Neuronal stem cell (in vitro differentiated cells): ENCODE measurements at regions not wholly inside any gene's neighbourhood (a gene's known extent, or its start where the extent isn't known, plus 50 kb on each side); places are given as distances from the start of the nearest gene placed in this dataset.

ENCODE experiments used
- DNase-seq: peaks from one replicate; pipeline ENCODE4 v3.0.0-alpha.2; 2013; ENCODE audit warnings: low spot score
- H2AFZ ChIP-seq: one replicate; pipeline ENCODE4 v1.6.1; 2013; ENCODE audit warnings: mild to moderate bottlenecking, low read length, inconsistent platforms
- H2AK5ac ChIP-seq: 2 replicates; pipeline ENCODE4 v1.6.1; 2013; ENCODE audit warnings: low read depth, mild to moderate bottlenecking, inconsistent platforms, low read length, moderate library complexity, mixed read lengths
- H2BK120ac ChIP-seq: 2 replicates; pipeline ENCODE4 v1.6.1; 2013; ENCODE audit warnings: low read depth, mild to moderate bottlenecking, inconsistent platforms, low read length, moderate library complexity, mixed read lengths
- H2BK12ac ChIP-seq: one replicate; pipeline ENCODE4 v1.6.1; 2013; ENCODE audit warnings: low read length, inconsistent platforms
- H2BK15ac ChIP-seq: 2 replicates; pipeline ENCODE4 v1.6.1; 2013; ENCODE audit warnings: mild to moderate bottlenecking, low read length, inconsistent platforms, mixed read lengths
- H2BK5ac ChIP-seq: one replicate; pipeline ENCODE4 v1.6.1; 2013; ENCODE audit warnings: inconsistent platforms, mild to moderate bottlenecking, low read length, moderate library complexity
- H3K14ac ChIP-seq: one replicate; pipeline ENCODE4 v1.6.1; 2013; ENCODE audit warnings: low read length, inconsistent platforms
- H3K18ac ChIP-seq: 2 replicates; pipeline ENCODE4 v1.6.1; 2013; ENCODE audit warnings: low read length, inconsistent platforms
- H3K23ac ChIP-seq: 2 replicates; pipeline ENCODE4 v1.6.1; 2013; ENCODE audit warnings: low read depth, mild to moderate bottlenecking, mixed read lengths, low read length, inconsistent platforms; ENCODE audit not compliant: poor library complexity
- H3K27ac ChIP-seq: replicated peaks from 3 replicates; pipeline ENCODE4 v1.5.1; 2013; ENCODE audit warnings: low read length, inconsistent platforms
- H3K27me3 ChIP-seq, 3 experiments: 2 replicates each; pipeline ENCODE4 v1.6.1; 2013; ENCODE audit warnings: low read length in 3 of 3, mild to moderate bottlenecking in 2 of 3, inconsistent platforms in 1 of 3, low read depth in 1 of 3, mixed read lengths in 1 of 3, moderate library complexity in 1 of 3; ENCODE audit not compliant: control insufficient read depth in 3 of 3, insufficient read depth in 3 of 3
- H3K36me3 ChIP-seq, 2 donors: replicated peaks in 1 of 2; 2 replicates each; pipeline ENCODE4 v1.6.1; 2013; ENCODE audit warnings: low read length in 2 of 2; ENCODE audit not compliant: control insufficient read depth in 2 of 2, insufficient read depth in 2 of 2
- H3K4ac ChIP-seq: 2 replicates; pipeline ENCODE4 v1.6.1; 2013; ENCODE audit warnings: inconsistent platforms, mild to moderate bottlenecking, low read length, moderate library complexity
- H3K4me1 ChIP-seq, 2 donors: 1 replicate in 1 of 2; 2 replicates in 1 of 2; pipeline ENCODE4 v1.6.1; 2013; ENCODE audit warnings: low read length in 2 of 2, low read depth in 1 of 2; ENCODE audit not compliant: control insufficient read depth in 2 of 2, insufficient read depth in 1 of 2
- H3K4me2 ChIP-seq: one replicate; pipeline ENCODE4 v1.6.1; 2013; ENCODE audit warnings: mild to moderate bottlenecking, low read length, inconsistent platforms; ENCODE audit not compliant: insufficient read depth, poor library complexity, severe bottlenecking
- H3K4me3 ChIP-seq, 2 donors: 2 replicates each; pipeline ENCODE4 v1.5.1; 2013; ENCODE audit warnings: low read length in 2 of 2, mild to moderate bottlenecking in 2 of 2, inconsistent platforms in 1 of 2, moderate library complexity in 1 of 2
- H3K79me1 ChIP-seq: one replicate; pipeline ENCODE4 v1.6.1; 2013; ENCODE audit warnings: low read depth, mild to moderate bottlenecking, inconsistent platforms, low read length, moderate library complexity
- H3K9ac ChIP-seq: one replicate; pipeline ENCODE4 v1.6.1; 2013; ENCODE audit warnings: mild to moderate bottlenecking, low read depth, low read length, inconsistent platforms; ENCODE audit not compliant: poor library complexity
- H3K9me3 ChIP-seq, 2 donors: replicated peaks in 1 of 2; 2 replicates each; pipeline versions ENCODE3 to v1.6.1; 2013; ENCODE audit warnings: low read length in 2 of 2, mild to moderate bottlenecking in 2 of 2, inconsistent platforms in 1 of 2, low read depth in 1 of 2, mixed read lengths in 1 of 2, moderate library complexity in 1 of 2; ENCODE audit not compliant: control insufficient read depth in 2 of 2, insufficient read depth in 1 of 2
- H4K8ac ChIP-seq: one replicate; pipeline ENCODE4 v1.6.1; 2013; ENCODE audit warnings: low read depth, mild to moderate bottlenecking, inconsistent platforms, low read length, moderate library complexity
- H4K91ac ChIP-seq: one replicate; pipeline ENCODE4 v1.6.1; 2013; ENCODE audit warnings: low read length, low read depth, mild to moderate bottlenecking, inconsistent platforms; ENCODE audit not compliant: poor library complexity
- WGBS, 2 donors: extraction: QIAGEN DNeasy Blood & Tissue Kit; methylation state at CpG; one replicate each; pipeline ENCODE4 v1.1.7; 2013; ENCODE audit warnings: missing lambda C conversion rate in 2 of 2, mixed read lengths in 1 of 2; ENCODE audit not compliant: insufficient read length in 2 of 2, insufficient replicate concordance in 1 of 2; ENCODE audit errors: extremely low coverage in 2 of 2; 5-methylcytosine and 5-hydroxymethylcytosine counted together

GRCh38 chr11:92361551-92361950 lies 136.9 kb downstream of the FAT3 start:
- Histone ChIP-seq H3K9me3 (no peaks in the 10 kb centered on the region), H3K27me3 (no peaks in the 10 kb centered on the region), H3K4me3 (no peak overlapping the region), H3K27ac (no peak overlapping the region), H2BK120ac (no peak overlapping the region), H3K4me1 (peaks cover 2 to 4% of the 10 kb centered on the region in 2 donors), H2BK15ac (no peak overlapping the region), H2BK5ac (no peak overlapping the region), H3K36me3 (peaks cover 0 to 56% of the 10 kb centered on the region in 2 donors), H3K79me1 (no peaks in the 10 kb centered on the region), H3K18ac (no peak overlapping the region), H3K4ac (no peak overlapping the region), H3K9ac (no peak overlapping the region), H3K23ac (no peak overlapping the region), H2AFZ (no peak overlapping the region), H2AK5ac (no peak overlapping the region), H2BK12ac (no peak overlapping the region), H4K8ac (no peak overlapping the region), H3K4me2 (no peak overlapping the region), H3K14ac (no peak overlapping the region), H4K91ac (no peak overlapping the region)
- no peak for DNase-seq
- WGBS, 2 donors, result no CpG with 5 or more reads among the region's 2 CpGs

GRCh38 chr11:92362989-92363388 lies 138.4 kb downstream of the FAT3 start:
- H3K9ac ChIP-seq, result no peak overlapping the region
- no peak overlapping the region for H4K91ac ChIP-seq
- peaks cover 0 to 58% of the 10 kb centered on the region in 2 donors for H3K36me3 ChIP-seq
- no peak overlapping the region for H3K14ac ChIP-seq
- peaks cover 2 to 4% of the 10 kb centered on the region in 2 donors for H3K4me1 ChIP-seq
- H3K27me3 ChIP-seq, result no peaks in the 10 kb centered on the region
- no peak overlapping the region for H3K4me3 ChIP-seq
- no peak overlapping the region for H2BK5ac ChIP-seq
- no peak overlapping the region for H2BK15ac ChIP-seq
- no peak overlapping the region for H3K23ac ChIP-seq
- DNase-seq, result no peak
- H2AFZ ChIP-seq, result no peak overlapping the region
- H3K4me2 ChIP-seq, result no peak overlapping the region
- no peak overlapping the region for H2BK120ac ChIP-seq
- no CpG with 5 or more reads among the region's 1 CpG for WGBS, 2 donors
- H4K8ac ChIP-seq, result no peak overlapping the region
- H2BK12ac ChIP-seq, result no peak overlapping the region
- H3K18ac ChIP-seq, result no peak overlapping the region
- H3K9me3 ChIP-seq, result peaks cover 0 to 2% of the 10 kb centered on the region in 2 donors
- H2AK5ac ChIP-seq, result no peak overlapping the region
- H3K27ac ChIP-seq, result no peak overlapping the region
- H3K4ac ChIP-seq, result no peak overlapping the region
- H3K79me1 ChIP-seq, result no peaks in the 10 kb centered on the region

DNA sequence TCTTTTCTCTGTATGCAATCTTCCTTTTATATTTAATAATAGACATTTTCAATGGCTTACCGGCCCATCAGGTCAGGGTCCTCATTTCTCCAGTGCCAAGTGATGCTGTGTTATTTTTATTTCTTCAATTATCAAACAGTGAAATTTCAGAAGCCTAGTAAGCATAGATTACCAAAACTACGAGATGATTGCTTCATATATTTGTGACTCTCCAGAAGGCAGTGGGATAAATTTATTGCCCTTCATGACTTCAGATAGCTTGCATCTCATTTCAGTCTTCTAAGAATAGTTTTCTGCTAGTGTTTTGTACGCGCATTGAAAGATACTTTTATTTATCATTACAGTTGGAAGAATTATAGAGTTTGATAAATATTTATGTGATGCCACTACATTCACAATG lies 139.6 kb downstream of the FAT3 start:
- Histone ChIP-seq H2BK5ac (no peak overlapping the region), H3K4me2 (no peak overlapping the region), H2AFZ (no peak overlapping the region), H3K18ac (no peak overlapping the region), H4K91ac (no peak overlapping the region), H2BK12ac (no peak overlapping the region), H2BK120ac (no peak overlapping the region), H4K8ac (no peak overlapping the region), H3K14ac (no peak overlapping the region), H3K36me3 (peaks cover 0 to 49% of the 10 kb centered on the region in 2 donors), H3K4ac (no peak overlapping the region), H3K23ac (no peak overlapping the region), H3K27ac (no peak overlapping the region), H3K9me3 (peaks cover 0 to 2% of the 10 kb centered on the region in 2 donors), H2BK15ac (no peak overlapping the region), H3K27me3 (no peaks in the 10 kb centered on the region), H3K4me1 (peaks cover 2 to 4% of the 10 kb centered on the region in 2 donors), H3K9ac (no peak overlapping the region), H3K4me3 (no peak overlapping the region), H3K79me1 (no peaks in the 10 kb centered on the region), H2AK5ac (no peak overlapping the region)
- no peak for DNase-seq
- no CpG with 5 or more reads among the region's 4 CpGs for WGBS, 2 donors

GRCh38 chr11:92376146-92376599 lies 151.6 kb downstream of the FAT3 start:
- no peak overlapping the region for H3K27ac ChIP-seq
- H3K4me3 ChIP-seq, result no peak overlapping the region
- H3K4me1 ChIP-seq, result peaks cover 13 to 30% of the 10 kb centered on the region in 2 donors

More at GRCh38 chr11:92376146-92376599, 151.6 kb downstream of the FAT3 start:
- no peak overlapping the region for H2BK15ac ChIP-seq
- no peaks in the 10 kb centered on the region for H3K79me1 ChIP-seq
- H2AFZ ChIP-seq, result no peak overlapping the region
- H4K91ac ChIP-seq, result no peak overlapping the region
- H3K9me3 ChIP-seq, result peaks cover 0 to 3% of the 10 kb centered on the region in 2 donors
- no peak overlapping the region for H2AK5ac ChIP-seq
- H4K8ac ChIP-seq, result no peak overlapping the region
- no peak overlapping the region for H3K4me2 ChIP-seq
- no peak overlapping the region for H3K9ac ChIP-seq
- H2BK12ac ChIP-seq, result no peak overlapping the region
- WGBS, 2 donors, result no CpG with 5 or more reads among the region's 3 CpGs
- no peak overlapping the region for H2BK120ac ChIP-seq
- H3K14ac ChIP-seq, result no peak overlapping the region
- no peak overlapping the region for H3K23ac ChIP-seq
- no peak overlapping the region for H3K18ac ChIP-seq
- H3K4ac ChIP-seq, result no peak overlapping the region
- no peak overlapping the region for H2BK5ac ChIP-seq
- DNase-seq, result no peak
- peaks cover 0 to 24% of the 10 kb centered on the region in 2 donors for H3K36me3 ChIP-seq
- no peaks in the 10 kb centered on the region for H3K27me3 ChIP-seq
